ENCODE measurements at regions not wholly inside any gene's neighbourhood (a gene's known extent, or its start where the extent isn't known, plus 50 kb on each side); places are given as distances from the start of the nearest gene placed in this dataset.

GRCh38 chr12:86601550-86602308 is 345.5 kb upstream of the MGAT4C start:
- TF ChIP-seq POLR2A (IDR thresholded peaks at IDR 0.05) (no peak), CTCF (IDR thresholded peaks at IDR 0.05) (no peak)
